ENCODE measurements at regions not wholly inside any gene's neighbourhood (a gene's known extent, or its start where the extent isn't known, plus 50 kb on each side); places are given as distances from the start of the nearest gene placed in this dataset.

GRCh38 chr2:39540414-39540813, 103.3 kb upstream of the MAP4K3 start:
- no peak for DNase-seq

DNA sequence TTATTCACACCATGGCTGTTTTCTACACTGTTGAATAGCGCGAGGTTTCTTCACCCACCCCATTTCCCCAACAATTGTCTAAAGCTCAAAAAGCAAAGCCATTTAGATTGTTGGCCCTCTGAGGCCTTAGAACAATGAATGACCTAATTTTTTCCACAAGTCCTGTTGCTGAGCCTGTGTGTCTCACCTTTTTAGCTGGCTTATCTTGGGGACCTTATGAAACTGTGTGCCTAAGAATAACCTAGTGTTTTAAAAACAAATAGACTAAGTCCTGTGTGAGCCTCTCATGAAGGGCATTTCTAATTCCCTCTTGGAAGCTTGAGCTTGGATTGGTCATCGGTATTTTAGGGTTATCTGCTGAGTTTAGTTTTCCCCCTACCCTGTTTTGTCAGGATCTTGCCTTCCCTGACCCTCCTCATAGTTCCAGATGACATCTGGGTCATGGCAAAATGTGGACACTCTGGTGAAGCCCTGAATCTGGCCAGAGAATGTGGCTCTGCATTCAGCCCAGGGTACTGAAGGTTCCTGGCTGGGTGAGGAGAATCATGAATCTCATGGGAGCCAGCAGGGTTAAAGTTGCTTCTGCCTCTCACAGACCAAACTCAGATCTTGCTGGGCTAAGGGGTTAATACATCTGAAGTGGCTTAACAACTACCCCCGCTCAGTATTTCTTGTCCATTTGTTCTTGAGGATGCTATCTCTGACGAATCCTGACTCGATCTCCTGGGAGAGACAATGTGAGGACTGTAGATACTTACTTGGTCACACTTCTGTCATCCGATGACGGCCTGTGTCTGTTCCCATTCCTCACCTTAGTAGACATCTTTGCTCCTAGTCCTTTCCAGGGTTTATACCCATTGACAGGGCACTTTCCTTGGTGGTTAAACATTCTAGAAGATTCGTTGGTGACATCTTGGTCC, 104.2 kb upstream of the MAP4K3 start:
- DNase-seq: no peak

GRCh38 chr2:39542523-39542922, 105.4 kb upstream of the MAP4K3 start:
- DNase-seq: no peak

- DNase-seq: no peak
Observed at GRCh38 chr2:39545957-39546356, 108.9 kb upstream of the MAP4K3 start.

- DNase-seq: no peak
Observed at GRCh38 chr2:39546409-39546808, 109.3 kb upstream of the MAP4K3 start.

GRCh38 chr2:39546937-39547336, 109.9 kb upstream of the MAP4K3 start:
- DNase-seq: no peak

- DNase-seq: no peak
Observed at GRCh38 chr2:39547811-39548719, 111.0 kb upstream of the MAP4K3 start.

GRCh38 chr2:39549000-39549399, 111.9 kb upstream of the MAP4K3 start:
- DNase-seq: no peak

- no peak for DNase-seq
Observed at GRCh38 chr2:39549718-39550464, 112.8 kb upstream of the MAP4K3 start.

DNA sequence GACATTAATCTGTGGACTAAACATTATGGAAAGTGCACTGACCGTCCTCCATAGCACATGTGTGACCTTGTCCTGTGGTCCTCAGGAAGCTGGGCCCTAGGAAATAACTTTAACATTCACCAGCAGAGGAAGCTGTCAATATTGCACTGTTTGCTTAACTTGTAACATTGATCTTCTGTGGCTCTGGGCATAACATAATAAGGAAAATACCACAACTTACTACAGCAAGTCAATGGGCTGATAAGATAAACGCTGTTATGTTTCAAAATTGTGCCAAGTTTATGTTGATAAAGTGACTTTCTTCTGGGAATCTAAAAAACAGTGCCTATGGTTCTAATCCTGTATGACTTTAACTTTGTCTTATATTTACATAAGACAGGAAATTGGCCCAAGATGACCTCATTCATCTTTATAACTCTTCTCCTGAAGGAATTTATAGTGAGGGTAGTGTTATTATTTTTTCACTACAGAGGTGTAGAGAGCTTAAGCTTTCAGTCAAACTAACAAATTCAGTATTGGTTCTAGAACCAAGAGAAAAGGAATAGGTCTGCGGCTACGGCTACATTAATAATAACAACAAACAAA, 113.7 kb upstream of the MAP4K3 start:
- DNase-seq: no peak

GRCh38 chr2:39558906-39559305, 106.8 kb upstream of the TMEM178A start:
- no peak for DNase-seq

GRCh38 chr2:39563572-39563971, 102.1 kb upstream of the TMEM178A start:
- DNase-seq: no peak

DNA sequence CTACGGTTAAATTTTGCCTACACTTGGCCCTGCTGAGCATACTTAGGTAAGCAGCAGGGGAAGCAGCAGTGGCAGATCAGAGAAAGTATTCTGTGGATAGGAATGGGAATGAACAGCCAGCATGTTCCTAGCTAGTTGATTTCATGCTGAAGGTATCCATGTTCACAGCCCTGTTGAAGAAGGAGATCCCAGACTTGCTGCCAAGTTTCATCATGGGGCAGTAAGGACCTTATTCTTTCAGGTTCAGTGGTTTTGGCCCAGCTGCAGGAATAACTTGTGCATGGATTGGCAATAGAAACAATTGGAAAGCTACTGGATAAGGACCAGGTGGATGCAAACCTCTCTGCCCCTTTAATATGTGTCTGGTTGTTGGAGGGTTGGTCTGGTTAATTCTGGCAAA, 98.2 kb upstream of the TMEM178A start:
- no peak for DNase-seq

DNA sequence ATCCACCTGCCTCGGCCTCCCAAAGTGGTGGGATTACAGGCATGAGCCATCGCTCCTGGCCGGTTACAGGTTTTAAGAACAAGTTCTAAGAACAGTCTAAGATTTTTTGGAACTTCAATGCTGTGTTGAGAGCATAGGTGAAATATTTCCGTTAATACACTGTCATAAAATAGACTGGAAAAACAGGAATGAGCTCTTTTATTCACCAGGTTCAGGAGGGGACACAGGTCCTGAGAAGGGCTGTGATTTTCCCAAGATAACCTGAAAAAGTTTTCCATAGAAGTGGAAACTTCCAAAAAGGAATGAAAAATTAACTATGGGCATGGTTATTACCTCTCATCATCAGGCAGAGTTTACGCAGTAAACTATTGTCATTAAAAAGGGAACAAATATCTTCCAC, 97.6 kb upstream of the TMEM178A start:
- no peak for DNase-seq

DNA sequence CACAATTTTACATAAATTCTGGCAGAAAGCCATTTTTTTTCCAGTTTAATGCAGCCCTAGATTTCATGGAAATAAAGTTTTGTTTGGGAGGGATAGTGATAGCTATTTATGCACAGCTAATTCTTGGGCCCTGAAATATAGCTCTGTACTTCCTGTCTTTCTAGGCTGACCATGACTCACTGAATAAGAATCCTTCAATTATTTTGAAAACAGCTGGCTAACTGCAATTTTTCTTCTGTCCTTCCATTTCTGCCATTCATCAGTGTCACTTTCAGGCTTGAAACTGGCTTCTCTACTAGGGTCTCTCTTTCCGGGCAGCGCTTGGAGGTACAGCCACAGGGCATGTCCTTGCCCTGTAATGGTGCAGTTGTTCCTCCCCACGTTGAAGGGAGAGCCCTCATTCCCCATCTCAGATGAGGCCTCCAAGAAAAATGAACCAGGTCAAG, 97.1 kb upstream of the TMEM178A start:
- peak; percentile 85 for DNase-seq

- no peak for DNase-seq
Observed at GRCh38 chr2:39570130-39570555, 95.6 kb upstream of the TMEM178A start.

GRCh38 chr2:39570614-39571013, 95.1 kb upstream of the TMEM178A start:
- DNase-seq: no peak

GRCh38 chr2:39571111-39571731, 94.5 kb upstream of the TMEM178A start:
- peak; percentile 29 for DNase-seq

DNA sequence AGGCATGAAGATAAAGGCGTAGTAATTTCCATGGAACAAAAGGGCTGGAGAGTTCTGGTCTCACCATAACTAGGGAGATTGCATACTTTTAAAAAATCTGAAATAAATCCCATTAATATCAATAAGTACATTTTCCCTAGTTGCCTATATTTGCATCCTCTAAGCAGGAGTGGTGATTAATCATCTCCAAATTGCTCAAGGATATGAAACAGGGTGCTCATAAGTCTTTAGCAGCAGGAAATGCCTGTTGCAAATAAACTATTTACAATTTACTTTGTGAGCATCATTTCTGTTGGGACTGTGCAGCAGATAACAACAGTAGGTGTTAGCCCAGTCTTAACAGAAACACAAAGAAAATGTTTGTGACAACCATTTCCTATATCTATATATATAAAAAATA, 92.4 kb upstream of the TMEM178A start:
- no peak for DNase-seq

DNA sequence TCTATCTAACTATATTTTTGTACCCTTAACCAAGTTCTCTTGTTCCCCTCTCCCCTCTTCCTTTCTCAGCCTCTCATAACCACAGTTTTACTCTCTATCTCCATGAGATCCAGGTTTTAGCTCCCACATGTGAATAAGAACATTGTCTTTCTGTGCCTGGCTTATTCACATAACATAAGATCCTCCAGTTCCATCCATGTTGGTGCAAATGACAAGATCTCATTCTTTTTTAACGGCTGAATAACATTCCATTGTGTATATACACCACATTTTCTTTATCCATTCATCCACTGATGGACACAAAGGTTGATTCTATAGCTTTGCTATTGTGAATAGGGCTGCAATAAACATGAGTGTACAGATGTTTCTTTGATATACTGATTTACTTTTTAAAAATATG, 83.9 kb upstream of the TMEM178A start:
- no peak for DNase-seq

- DNase-seq: no peak
Observed at GRCh38 chr2:39583213-39583612, 82.5 kb upstream of the TMEM178A start.

DNA sequence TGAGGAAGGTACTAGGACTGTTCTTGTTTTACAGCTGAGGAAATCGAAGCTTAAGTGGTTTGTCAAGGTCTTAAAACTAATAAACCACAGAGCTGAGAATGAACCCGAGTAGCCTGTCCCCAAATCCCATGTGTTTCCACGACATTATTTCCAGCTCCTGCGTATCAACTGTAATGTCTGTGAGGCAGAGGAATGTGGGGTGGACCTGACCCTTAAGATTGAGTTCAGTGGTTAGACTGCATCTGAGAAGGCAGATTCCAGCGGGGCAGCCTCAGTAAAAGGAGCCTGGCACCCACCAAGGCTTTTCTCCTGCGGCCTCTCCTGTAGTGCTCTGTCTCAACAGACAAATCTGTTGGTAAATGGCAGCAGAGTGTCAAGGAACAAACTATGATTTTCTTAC, 81.9 kb upstream of the TMEM178A start:
- DNase-seq: peak; percentile 52

Measured in kidney glomerular epithelial cell (primary cell).